H9 (cell line): ENCODE measurements at regions not wholly inside any gene's neighbourhood (a gene's known extent, or its start where the extent isn't known, plus 50 kb on each side); places are given as distances from the start of the nearest gene placed in this dataset.

ENCODE experiments used
- DNase-seq: peaks from one replicate; pipeline ENCODE4 v3.0.0-alpha.2; 2017
- H2AFZ ChIP-seq: one replicate; pipeline ENCODE4 v1.6.1; 2013; ENCODE audit warnings: mild to moderate bottlenecking, low read length, control low read depth, moderate library complexity
- H2AK5ac ChIP-seq: 2 replicates; pipeline ENCODE4 v1.6.1; 2013; ENCODE audit warnings: low read length, control low read depth, mixed read lengths; ENCODE audit not compliant: insufficient read length
- H2BK120ac ChIP-seq: one replicate; pipeline ENCODE4 v1.6.1; 2013; ENCODE audit warnings: low read depth, mild to moderate bottlenecking, low read length, control low read depth, inconsistent platforms; ENCODE audit not compliant: poor library complexity, severe bottlenecking
- H2BK12ac ChIP-seq: 2 replicates; pipeline ENCODE4 v1.6.1; 2013; ENCODE audit warnings: low read length, control low read depth, mixed read lengths, low read depth; ENCODE audit not compliant: insufficient read length
- H2BK15ac ChIP-seq: 2 replicates; pipeline ENCODE4 v1.6.1; 2013; ENCODE audit warnings: low read depth, low read length, control low read depth
- H2BK20ac ChIP-seq: one replicate; pipeline ENCODE4 v1.6.1; 2013; ENCODE audit warnings: low read depth, mild to moderate bottlenecking, low read length, control low read depth, inconsistent platforms; ENCODE audit not compliant: poor library complexity, severe bottlenecking
- H2BK5ac ChIP-seq: 2 replicates; pipeline ENCODE4 v1.6.1; 2013; ENCODE audit warnings: low read length, control low read depth, mixed read lengths; ENCODE audit not compliant: insufficient read length
- H3K14ac ChIP-seq: 2 replicates; pipeline ENCODE4 v1.6.1; 2013; ENCODE audit warnings: low read length, control low read depth; ENCODE audit not compliant: insufficient read depth
- H3K18ac ChIP-seq: 2 replicates; pipeline ENCODE4 v1.6.1; 2013; ENCODE audit warnings: low read depth, mild to moderate bottlenecking, mixed read lengths, low read length, control low read depth; ENCODE audit not compliant: insufficient read length
- H3K23ac ChIP-seq: 2 replicates; pipeline ENCODE4 v1.6.1; 2013; ENCODE audit warnings: low read length, control low read depth, mixed read lengths, low read depth; ENCODE audit not compliant: insufficient read length
- H3K23me2 ChIP-seq: 2 replicates; pipeline ENCODE4 v1.6.1; 2013; ENCODE audit warnings: low read depth, mild to moderate bottlenecking, mixed read lengths, low read length, control low read depth; ENCODE audit not compliant: insufficient read length, poor library complexity, severe bottlenecking
- H3K27ac ChIP-seq: 2 replicates; pipeline ENCODE4 v1.5.1; 2013; ENCODE audit warnings: low read length, control low read depth, mixed read lengths, low read depth; ENCODE audit not compliant: insufficient read length
- H3K27me3 ChIP-seq: 2 replicates; pipeline ENCODE4 v1.6.1; 2013; ENCODE audit warnings: low read length, control low read depth, inconsistent platforms; ENCODE audit not compliant: insufficient read depth
- H3K4ac ChIP-seq: 2 replicates; pipeline ENCODE4 v1.6.1; 2013; ENCODE audit warnings: low read depth, mild to moderate bottlenecking, control low read depth, inconsistent platforms, low read length, moderate library complexity
- H3K4me1 ChIP-seq: 2 replicates; pipeline ENCODE4 v1.6.1; 2013; ENCODE audit warnings: low read length, control low read depth, inconsistent platforms; ENCODE audit not compliant: insufficient read depth
- H3K4me2 ChIP-seq: 2 replicates; pipeline ENCODE4 v1.6.1; 2013; ENCODE audit warnings: low read length, control low read depth, mixed read lengths; ENCODE audit not compliant: insufficient read length, insufficient read depth
- H3K56ac ChIP-seq: 2 replicates; pipeline ENCODE4 v1.6.1; 2013; ENCODE audit warnings: low read depth, mild to moderate bottlenecking, mixed read lengths, low read length, control low read depth; ENCODE audit not compliant: insufficient read length
- H3K79me1 ChIP-seq: 2 replicates; pipeline ENCODE4 v1.6.1; 2013; ENCODE audit warnings: low read depth, mild to moderate bottlenecking, moderate library complexity, low read length, control low read depth, inconsistent platforms; ENCODE audit not compliant: insufficient read depth, poor library complexity, severe bottlenecking
- H3K79me2 ChIP-seq: 2 replicates; pipeline ENCODE4 v1.6.1; 2013; ENCODE audit warnings: low read length, control low read depth, inconsistent platforms; ENCODE audit not compliant: insufficient read depth
- H3K9ac ChIP-seq: 2 replicates; pipeline ENCODE4 v1.6.1; 2013; ENCODE audit warnings: low read length, control low read depth, mixed read lengths; ENCODE audit not compliant: insufficient read length; ENCODE audit errors: extremely low read depth
- H3K9me3 ChIP-seq: one replicate; pipeline ENCODE4 v1.6.1; 2013; ENCODE audit warnings: low read depth, low read length, inconsistent platforms; ENCODE audit not compliant: control insufficient read depth
- H3T11ph ChIP-seq: one replicate; pipeline ENCODE4 v1.6.1; 2013; ENCODE audit warnings: mild to moderate bottlenecking, low read length, control low read depth, inconsistent platforms
- H4K20me1 ChIP-seq: one replicate; pipeline ENCODE4 v1.6.1; 2013; ENCODE audit not compliant: control insufficient read depth, insufficient read length, insufficient read depth
- H4K5ac ChIP-seq: 2 replicates; pipeline ENCODE4 v1.6.1; 2013; ENCODE audit warnings: low read depth, mild to moderate bottlenecking, mixed read lengths, low read length, control low read depth; ENCODE audit not compliant: insufficient read length
- H4K8ac ChIP-seq: replicated peaks from 2 replicates; pipeline ENCODE4 v1.6.1; 2013; ENCODE audit warnings: low read length, control low read depth, mixed read lengths, low read depth; ENCODE audit not compliant: insufficient read length
- H4K91ac ChIP-seq: 2 replicates; pipeline ENCODE4 v1.6.1; 2013; ENCODE audit warnings: low read depth, mild to moderate bottlenecking, moderate library complexity, mixed read lengths, low read length, control low read depth; ENCODE audit not compliant: insufficient read length
- H3K27ac Mint-ChIP-seq, 3 experiments: 2 replicates in 2 of 3; 3 replicates in 1 of 3; pipeline ENCODE4 v1.8.0; 2020 to 2021; ENCODE audit warnings: mixed read lengths in 3 of 3, mild to moderate bottlenecking in 1 of 3, moderate library complexity in 1 of 3
- H3K27me3 Mint-ChIP-seq: 2 replicates; pipeline ENCODE4 v1.8.0; 2021; ENCODE audit warnings: low read depth, mild to moderate bottlenecking, moderate library complexity, mixed read lengths
- H3K36me3 Mint-ChIP-seq, 3 experiments: 2 replicates in 2 of 3; 3 replicates in 1 of 3; pipeline ENCODE4 v1.8.0; 2020 to 2021; ENCODE audit warnings: low read depth in 3 of 3, mixed read lengths in 3 of 3; ENCODE audit not compliant: insufficient read depth in 1 of 3
- H3K4me1 Mint-ChIP-seq, 2 experiments: 2 replicates each; pipeline ENCODE4 v1.8.0; 2020; ENCODE audit warnings: mixed read lengths in 2 of 2
- H3K4me3 Mint-ChIP-seq, 2 experiments: 2 replicates in 1 of 2; 3 replicates in 1 of 2; pipeline ENCODE4 v1.8.0; 2020 to 2021; ENCODE audit warnings: mild to moderate bottlenecking in 2 of 2, mixed read lengths in 2 of 2, moderate library complexity in 1 of 2
- H3K9me3 Mint-ChIP-seq, 2 experiments: 2 replicates in 1 of 2; 3 replicates in 1 of 2; pipeline ENCODE4 v1.8.0; 2020; ENCODE audit warnings: mild to moderate bottlenecking in 2 of 2, mixed read lengths in 2 of 2, moderate library complexity in 1 of 2
- WGBS: extraction: QIAGEN DNeasy Blood & Tissue Kit; methylation state at CpG from one replicate; pipeline ENCODE4 v1.1.7; 2013; ENCODE audit warnings: missing lambda C conversion rate, low lambda C conversion rate, mixed read lengths; ENCODE audit not compliant: insufficient read length; ENCODE audit errors: extremely low coverage; 5-methylcytosine and 5-hydroxymethylcytosine counted together
- TF ChIP-seq, protein P1 (sequence below): fragments of 200-600 bp; sonication (generic); conservative IDR thresholded peaks from 3 replicates; pipeline ENCODE4 v1.8.0; 2021; ENCODE audit warnings: antibody characterized with exemption, mild to moderate bottlenecking

GRCh38 chrX:4971646-4972045 is 1257.0 kb downstream of the NLGN4X start:
- Histone ChIP-seq H3K4me2 (no peak overlapping the region), H3K27me3 (no peaks in the 10 kb centered on the region), H2AK5ac (no peak overlapping the region), H3K4me1 (no peaks in the 10 kb centered on the region), H3K9me3 (no peaks in the 10 kb centered on the region), H4K8ac (no peak overlapping the region), H2BK5ac (no peak overlapping the region), H4K5ac (no peak overlapping the region), H3K23me2 (no peaks in the 10 kb centered on the region), H2BK20ac (no peak overlapping the region), H4K91ac (no peak overlapping the region), H3K79me2 (no peaks in the 10 kb centered on the region), H4K20me1 (no peaks in the 10 kb centered on the region), H2BK120ac (no peak overlapping the region), H3K23ac (no peak overlapping the region), H3K27ac (no peak overlapping the region), H3K56ac (no peak overlapping the region), H3K18ac (no peak overlapping the region), H3K9ac (no peak overlapping the region), H3K4ac (no peak overlapping the region), H3T11ph (no peak overlapping the region), H3K14ac (no peak overlapping the region), H2BK12ac (no peak overlapping the region), H3K79me1 (no peaks in the 10 kb centered on the region), H2AFZ (no peak overlapping the region), H2BK15ac (no peak overlapping the region)
- TF ChIP-seq, protein P1, sequence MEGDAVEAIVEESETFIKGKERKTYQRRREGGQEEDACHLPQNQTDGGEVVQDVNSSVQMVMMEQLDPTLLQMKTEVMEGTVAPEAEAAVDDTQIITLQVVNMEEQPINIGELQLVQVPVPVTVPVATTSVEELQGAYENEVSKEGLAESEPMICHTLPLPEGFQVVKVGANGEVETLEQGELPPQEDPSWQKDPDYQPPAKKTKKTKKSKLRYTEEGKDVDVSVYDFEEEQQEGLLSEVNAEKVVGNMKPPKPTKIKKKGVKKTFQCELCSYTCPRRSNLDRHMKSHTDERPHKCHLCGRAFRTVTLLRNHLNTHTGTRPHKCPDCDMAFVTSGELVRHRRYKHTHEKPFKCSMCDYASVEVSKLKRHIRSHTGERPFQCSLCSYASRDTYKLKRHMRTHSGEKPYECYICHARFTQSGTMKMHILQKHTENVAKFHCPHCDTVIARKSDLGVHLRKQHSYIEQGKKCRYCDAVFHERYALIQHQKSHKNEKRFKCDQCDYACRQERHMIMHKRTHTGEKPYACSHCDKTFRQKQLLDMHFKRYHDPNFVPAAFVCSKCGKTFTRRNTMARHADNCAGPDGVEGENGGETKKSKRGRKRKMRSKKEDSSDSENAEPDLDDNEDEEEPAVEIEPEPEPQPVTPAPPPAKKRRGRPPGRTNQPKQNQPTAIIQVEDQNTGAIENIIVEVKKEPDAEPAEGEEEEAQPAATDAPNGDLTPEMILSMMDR = no peak
- peaks cover 7 to 17% of the 10 kb centered on the region in 2 experiments; a peak in 4 of 5 replicates for H3K9me3 Mint-ChIP-seq
- H3K4me3 Mint-ChIP-seq = no peak overlapping the region
- no peaks in the 10 kb centered on the region for H3K27me3 Mint-ChIP-seq
- no CpG with 5 or more reads among the region's 2 CpGs for WGBS
- peaks cover 0 to 4% (median 2%) of the 10 kb centered on the region in 3 experiments; a peak in 3 of 7 replicates for H3K36me3 Mint-ChIP-seq
- H3K27ac Mint-ChIP-seq = no peak overlapping the region
- H3K4me1 Mint-ChIP-seq = no peaks in the 10 kb centered on the region
- no peak for DNase-seq
